Smooth muscle cell (in vitro differentiated cells): ENCODE measurements at regions not wholly inside any gene's neighbourhood (a gene's known extent, or its start where the extent isn't known, plus 50 kb on each side); places are given as distances from the start of the nearest gene placed in this dataset.

ENCODE experiments used
- DNase-seq: peaks from one replicate; lab custom pipeline; 2025; ENCODE audit not compliant: unreplicated experiment; lab: John Stamatoyannopoulos, UW
- H2AFZ ChIP-seq: fragments of 200-600 bp; sonication (generic); 2 replicates; pipeline ENCODE4 v1.6.0; 2016; ENCODE audit warnings: antibody characterized with exemption, low read depth, mild to moderate bottlenecking
- H3F3A ChIP-seq: fragments of 200-600 bp; sonication (generic); 2 replicates; pipeline ENCODE4 v1.6.0; 2017; ENCODE audit warnings: antibody characterized with exemption, low read depth
- H3K27ac ChIP-seq: fragments of 200-600 bp; sonication (generic); 2 replicates; pipeline ENCODE4 v1.5.1; 2016; ENCODE audit warnings: low read depth, mild to moderate bottlenecking
- H3K27me3 ChIP-seq: fragments of 200-600 bp; sonication (generic); 2 replicates; pipeline ENCODE4 v1.6.1; 2016; ENCODE audit warnings: low read depth, mild to moderate bottlenecking
- H3K36me3 ChIP-seq: fragments of 200-600 bp; sonication (generic); 2 replicates; pipeline ENCODE4 v1.5.1; 2016; ENCODE audit warnings: low read depth
- H3K4me1 ChIP-seq: fragments of 200-600 bp; sonication (generic); 2 replicates; pipeline ENCODE4 v1.5.1; 2016; ENCODE audit warnings: low read depth
- H3K4me2 ChIP-seq: fragments of 200-600 bp; sonication (generic); 2 replicates; pipeline ENCODE4 v1.6.0; 2016; ENCODE audit warnings: mild to moderate bottlenecking
- H3K4me3 ChIP-seq: fragments of 200-600 bp; sonication (generic); 2 replicates; pipeline ENCODE4 v1.5.1; 2016; ENCODE audit warnings: mild to moderate bottlenecking
- H3K79me2 ChIP-seq: fragments of 200-600 bp; sonication (generic); 2 replicates; pipeline ENCODE4 v1.6.0; 2016; ENCODE audit warnings: low read depth, mild to moderate bottlenecking
- H3K9ac ChIP-seq: fragments of 200-600 bp; sonication (generic); 2 replicates; pipeline ENCODE4 v1.6.0; 2016; ENCODE audit warnings: low read depth
- H3K9me3 ChIP-seq: fragments of 200-600 bp; sonication (generic); replicated peaks from 2 replicates; pipeline ENCODE4 v1.5.1; 2016; ENCODE audit warnings: low read depth
- H4K20me1 ChIP-seq: fragments of 200-600 bp; sonication (generic); 2 replicates; pipeline ENCODE4 v1.6.0; 2016; ENCODE audit warnings: low read depth
- CTCF ChIP-seq: fragments of 200-600 bp; sonication (generic); IDR thresholded peaks from 2 replicates; pipeline ENCODE4 v1.5.1; 2017; ENCODE audit warnings: borderline replicate concordance, mild to moderate bottlenecking, antibody characterized with exemption; ENCODE audit not compliant: insufficient read depth, poor library complexity, severe bottlenecking
- WGBS: methylation state at CpG from one replicate; pipeline ENCODE4 v1.1.7; 2016; ENCODE audit warnings: low lambda C conversion rate; 5-methylcytosine and 5-hydroxymethylcytosine counted together

GRCh38 chr2:145012806-145013205 is 492.9 kb upstream of the ZEB2 start:
- no peak overlapping the region for H3K9ac ChIP-seq
- H3K79me2 ChIP-seq, result no peaks in the 10 kb centered on the region
- no peak overlapping the region for H3K4me3 ChIP-seq
- H3K27me3 ChIP-seq, result no peaks in the 10 kb centered on the region
- H3K4me1 ChIP-seq, result peaks cover 20% of the 10 kb centered on the region
- no peaks in the 10 kb centered on the region for H4K20me1 ChIP-seq
- H3K27ac ChIP-seq, result no peak overlapping the region
- no peaks in the 10 kb centered on the region for H3F3A ChIP-seq
- H2AFZ ChIP-seq, result peak overlapping the region; percentile 15
- no peaks in the 10 kb centered on the region for H3K36me3 ChIP-seq
- H3K9me3 ChIP-seq, result no peaks in the 10 kb centered on the region
- no peak for DNase-seq
- peak overlapping the region; percentile 7 for H3K4me2 ChIP-seq
- 77% methylated on average over 3 of the region's 3 CpGs for WGBS
- TF ChIP-seq CTCF, result no peak

GRCh38 chr2:145012214-145012670 is 492.3 kb upstream of the ZEB2 start:
- Histone ChIP-seq H3K4me1 (peaks cover 20% of the 10 kb centered on the region), H2AFZ (peak overlapping the region; percentile 15), H3K36me3 (no peaks in the 10 kb centered on the region), H3F3A (no peaks in the 10 kb centered on the region), H3K4me2 (peak overlapping the region; percentile 7), H4K20me1 (no peaks in the 10 kb centered on the region), H3K4me3 (no peak overlapping the region), H3K9ac (no peak overlapping the region), H3K27ac (no peak overlapping the region), H3K79me2 (no peaks in the 10 kb centered on the region), H3K9me3 (no peaks in the 10 kb centered on the region), H3K27me3 (no peaks in the 10 kb centered on the region)
- no peak for DNase-seq
- TF ChIP-seq CTCF, result no peak
- WGBS, result 48% methylated on average over 4 of the region's 4 CpGs

- TF ChIP-seq CTCF, result no peak
- Histone ChIP-seq H3K27me3 (no peaks in the 10 kb centered on the region), H3K9me3 (no peaks in the 10 kb centered on the region), H4K20me1 (no peaks in the 10 kb centered on the region), H3K36me3 (no peaks in the 10 kb centered on the region), H3K4me1 (peaks cover 20% of the 10 kb centered on the region), H3K4me3 (no peak overlapping the region), H3K9ac (no peak overlapping the region), H3K4me2 (no peak overlapping the region), H3K27ac (no peak overlapping the region), H3F3A (no peaks in the 10 kb centered on the region), H3K79me2 (no peaks in the 10 kb centered on the region), H2AFZ (no peak overlapping the region)
- WGBS, result 96% methylated on average over 2 of the region's 2 CpGs
- DNase-seq, result no peak
Measured at GRCh38 chr2:145010635-145011034, 490.7 kb upstream of the ZEB2 start.

- Histone ChIP-seq H3K27me3 (no peaks in the 10 kb centered on the region), H3K4me1 (peaks cover 12% of the 10 kb centered on the region), H3F3A (no peaks in the 10 kb centered on the region), H3K4me2 (peak overlapping the region; percentile 75), H3K79me2 (no peaks in the 10 kb centered on the region), H2AFZ (no peak overlapping the region), H3K27ac (peak overlapping the region; percentile 90), H4K20me1 (no peaks in the 10 kb centered on the region), H3K9me3 (no peaks in the 10 kb centered on the region), H3K36me3 (no peaks in the 10 kb centered on the region), H3K4me3 (no peak overlapping the region), H3K9ac (peak overlapping the region; percentile 56)
- no peak for TF ChIP-seq CTCF
- DNase-seq, result no peak
Measured at GRCh38 chr2:145007960-145008263, 488.0 kb upstream of the ZEB2 start.
